ENCODE measurements at regions not wholly inside any gene's neighbourhood (a gene's known extent, or its start where the extent isn't known, plus 50 kb on each side); places are given as distances from the start of the nearest gene placed in this dataset.

DNA sequence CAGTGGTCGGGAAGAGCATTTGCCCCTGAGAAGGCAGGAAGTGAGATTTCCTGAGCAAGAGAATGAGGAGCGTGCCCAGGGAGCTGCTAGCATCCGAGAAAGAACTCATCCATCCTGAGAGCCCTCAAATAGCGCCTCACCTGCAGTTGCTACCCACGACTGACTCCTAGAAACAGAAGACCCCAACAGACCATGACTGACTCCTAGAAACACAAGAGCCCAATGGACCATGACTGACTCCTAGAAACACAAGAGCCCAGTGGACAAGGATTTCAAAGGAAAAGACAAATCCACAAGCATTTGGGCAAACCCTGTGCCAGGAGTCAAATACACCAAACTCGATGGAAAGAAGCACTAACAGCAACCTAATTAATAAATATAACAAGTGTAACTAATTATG is 575.2 kb upstream of the FRG1 start:
- no peaks in the 10 kb centered on the region for H3K27me3 ChIP-seq (ENCODE audit: control insufficient read depth, insufficient read depth, low read length)
- H3K4me3 ChIP-seq (ENCODE audit: low read length in 3 of 3): no peak overlapping the region
- DNase-seq (peak in 2 of 5 donors; percentile 73 to 76), FAIRE-seq (no peak)
- H3K9ac ChIP-seq (ENCODE audit: low read length in 3 of 3): no peak overlapping the region
- TF ChIP-seq, protein P1, sequence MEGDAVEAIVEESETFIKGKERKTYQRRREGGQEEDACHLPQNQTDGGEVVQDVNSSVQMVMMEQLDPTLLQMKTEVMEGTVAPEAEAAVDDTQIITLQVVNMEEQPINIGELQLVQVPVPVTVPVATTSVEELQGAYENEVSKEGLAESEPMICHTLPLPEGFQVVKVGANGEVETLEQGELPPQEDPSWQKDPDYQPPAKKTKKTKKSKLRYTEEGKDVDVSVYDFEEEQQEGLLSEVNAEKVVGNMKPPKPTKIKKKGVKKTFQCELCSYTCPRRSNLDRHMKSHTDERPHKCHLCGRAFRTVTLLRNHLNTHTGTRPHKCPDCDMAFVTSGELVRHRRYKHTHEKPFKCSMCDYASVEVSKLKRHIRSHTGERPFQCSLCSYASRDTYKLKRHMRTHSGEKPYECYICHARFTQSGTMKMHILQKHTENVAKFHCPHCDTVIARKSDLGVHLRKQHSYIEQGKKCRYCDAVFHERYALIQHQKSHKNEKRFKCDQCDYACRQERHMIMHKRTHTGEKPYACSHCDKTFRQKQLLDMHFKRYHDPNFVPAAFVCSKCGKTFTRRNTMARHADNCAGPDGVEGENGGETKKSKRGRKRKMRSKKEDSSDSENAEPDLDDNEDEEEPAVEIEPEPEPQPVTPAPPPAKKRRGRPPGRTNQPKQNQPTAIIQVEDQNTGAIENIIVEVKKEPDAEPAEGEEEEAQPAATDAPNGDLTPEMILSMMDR (IDR thresholded peaks at IDR 0.05; ENCODE audit: borderline replicate concordance, extremely low read depth, insufficient read depth): no peak
- H3K27ac ChIP-seq (ENCODE audit: low read depth in 2 of 2, low read length in 2 of 2): no peak overlapping the region
- intact Hi-C loops (cut with DNase I): no loop called here
- no peaks in the 10 kb centered on the region for H3K4me1 ChIP-seq (ENCODE audit: control insufficient read depth in 2 of 3, insufficient read depth in 2 of 3, low read depth in 1 of 3, low read length in 3 of 3)
- H3K36me3 ChIP-seq (ENCODE audit: control insufficient read depth in 2 of 3, insufficient read depth in 3 of 3, low read length in 3 of 3): no peaks in the 10 kb centered on the region
- H3K9me3 ChIP-seq (ENCODE audit: control insufficient read depth in 2 of 3, insufficient read depth in 1 of 3, low read length in 3 of 3): no peaks in the 10 kb centered on the region

DNA sequence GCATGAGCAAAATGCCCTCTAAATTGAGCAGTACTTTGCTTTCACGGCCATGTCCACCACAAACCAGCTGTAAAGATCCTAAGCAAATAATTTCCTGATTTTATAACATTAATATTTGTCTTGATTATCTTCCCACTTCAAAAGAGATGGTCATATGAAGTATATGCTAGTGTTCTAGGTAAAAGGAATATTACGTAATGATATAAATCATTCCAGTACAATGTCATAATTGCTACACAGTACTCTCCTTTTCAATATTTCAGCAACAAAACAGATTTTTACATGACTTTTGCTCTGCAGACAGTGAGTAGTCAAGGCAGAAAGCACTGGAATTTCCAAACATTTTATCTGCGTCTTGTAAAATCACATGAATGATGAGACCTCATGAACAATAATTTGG is 572.8 kb upstream of the FRG1 start:
- intact Hi-C loops (cut with DNase I): no loop called here
- H3K27me3 ChIP-seq (ENCODE audit: control insufficient read depth, insufficient read depth, low read length): no peaks in the 10 kb centered on the region
- H3K4me1 ChIP-seq (ENCODE audit: control insufficient read depth in 2 of 3, insufficient read depth in 2 of 3, low read depth in 1 of 3, low read length in 3 of 3): no peaks in the 10 kb centered on the region
- H3K27ac ChIP-seq (ENCODE audit: low read depth in 2 of 2, low read length in 2 of 2): no peak overlapping the region
- H3K36me3 ChIP-seq (ENCODE audit: control insufficient read depth in 2 of 3, insufficient read depth in 3 of 3, low read length in 3 of 3): no peaks in the 10 kb centered on the region
- FAIRE-seq: no peak
- no peaks in the 10 kb centered on the region for H3K9me3 ChIP-seq (ENCODE audit: control insufficient read depth in 2 of 3, insufficient read depth in 1 of 3, low read length in 3 of 3)
- H3K9ac ChIP-seq (ENCODE audit: low read length in 3 of 3): no peak overlapping the region
- TF ChIP-seq, protein P1 (IDR thresholded peaks at IDR 0.05; ENCODE audit: borderline replicate concordance, extremely low read depth, insufficient read depth): no peak
- no peak overlapping the region for H3K4me3 ChIP-seq (ENCODE audit: low read length in 3 of 3)
- DNase-seq: no peak

DNA sequence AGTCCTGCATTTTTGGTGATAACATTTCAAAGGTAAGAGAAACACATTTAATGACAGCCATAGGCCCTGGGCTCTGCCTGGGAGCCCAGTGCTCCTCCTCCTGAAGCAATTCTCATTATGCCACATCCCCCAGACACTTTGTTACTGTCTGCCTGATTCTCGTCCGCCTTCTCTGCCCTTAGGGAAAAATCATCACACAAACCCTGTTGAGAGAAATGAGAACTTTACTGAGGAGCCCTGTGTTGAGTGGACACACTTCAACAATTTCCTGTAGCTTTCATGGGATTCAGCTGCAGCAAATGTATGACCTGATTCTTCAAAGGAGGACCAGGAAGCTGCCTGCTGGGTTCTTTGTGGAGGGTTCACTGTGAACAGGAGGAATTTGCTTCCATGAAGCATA is 566.5 kb upstream of the FRG1 start:
- peaks cover 0 to 6% (median 0%) of the 10 kb centered on the region in 3 donors for H3K9me3 ChIP-seq (ENCODE audit: control insufficient read depth in 2 of 3, insufficient read depth in 1 of 3, low read length in 3 of 3)
- H3K4me1 ChIP-seq (ENCODE audit: control insufficient read depth in 2 of 3, insufficient read depth in 2 of 3, low read depth in 1 of 3, low read length in 3 of 3): no peaks in the 10 kb centered on the region
- DNase-seq (peak in 1 of 5 donors; percentile 9), FAIRE-seq (no peak)
- intact Hi-C loops (cut with DNase I): no loop called here
- TF ChIP-seq, protein P1 (IDR thresholded peaks at IDR 0.05; ENCODE audit: borderline replicate concordance, extremely low read depth, insufficient read depth): no peak
- H3K36me3 ChIP-seq (ENCODE audit: control insufficient read depth in 2 of 3, insufficient read depth in 3 of 3, low read length in 3 of 3): no peaks in the 10 kb centered on the region
- H3K4me3 ChIP-seq (ENCODE audit: low read length in 3 of 3): no peak overlapping the region
- H3K27me3 ChIP-seq (ENCODE audit: control insufficient read depth, insufficient read depth, low read length): no peaks in the 10 kb centered on the region
- H3K27ac ChIP-seq (ENCODE audit: low read depth in 2 of 2, low read length in 2 of 2): no peak overlapping the region
- H3K9ac ChIP-seq (ENCODE audit: low read length in 3 of 3): no peak overlapping the region

DNA sequence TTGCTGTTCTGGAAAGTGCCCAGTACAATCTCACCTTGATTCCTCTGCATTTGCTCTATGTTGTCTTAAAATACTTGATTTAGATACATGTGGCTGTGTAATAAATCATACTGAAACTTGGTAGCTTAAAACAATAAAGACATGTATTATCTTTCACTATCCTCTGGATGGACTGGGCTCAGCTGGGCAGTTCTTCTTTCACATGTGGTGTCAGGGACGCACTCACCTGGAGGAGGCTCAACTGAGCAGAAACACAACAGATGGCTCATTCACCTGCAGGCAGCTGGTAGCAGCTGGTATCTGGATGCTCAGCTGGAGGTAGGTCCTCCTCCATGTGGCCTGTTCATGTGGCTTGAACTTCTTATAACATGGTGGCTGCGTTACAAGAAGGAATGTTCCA is 563.8 kb upstream of the FRG1 start:
- DNase-seq (no peak), FAIRE-seq (no peak)
- Histone ChIP-seq H3K9me3 (ENCODE audit: control insufficient read depth in 2 of 3, insufficient read depth in 1 of 3, low read length in 3 of 3) (peaks cover 0 to 6% (median 0%) of the 10 kb centered on the region in 3 donors), H3K27me3 (ENCODE audit: control insufficient read depth, insufficient read depth, low read length) (no peaks in the 10 kb centered on the region), H3K4me3 (ENCODE audit: low read length in 3 of 3) (no peak overlapping the region), H3K4me1 (ENCODE audit: control insufficient read depth in 2 of 3, insufficient read depth in 2 of 3, low read depth in 1 of 3, low read length in 3 of 3) (no peaks in the 10 kb centered on the region), H3K9ac (ENCODE audit: low read length in 3 of 3) (no peak overlapping the region), H3K27ac (ENCODE audit: low read depth in 2 of 2, low read length in 2 of 2) (no peak overlapping the region), H3K36me3 (ENCODE audit: control insufficient read depth in 2 of 3, insufficient read depth in 3 of 3, low read length in 3 of 3) (no peaks in the 10 kb centered on the region)
- intact Hi-C loops (cut with DNase I): no loop called here
- TF ChIP-seq, protein P1 (IDR thresholded peaks at IDR 0.05; ENCODE audit: borderline replicate concordance, extremely low read depth, insufficient read depth): no peak
